SK-N-SH (cell line): ENCODE measurements at regions not wholly inside any gene's neighbourhood (a gene's known extent, or its start where the extent isn't known, plus 50 kb on each side); places are given as distances from the start of the nearest gene placed in this dataset.

Experiments
- CTCF ChIA-PET: fragments of 300-600, 350-600 bp; formaldehyde crosslinking; extraction: SDS; loops from one replicate; lab custom pipeline; 2021; lab: Yijun Ruan, JAX
- POLR2A ChIA-PET: fragments of 350-600 bp; sonication (Branson Sonifier 250); formaldehyde crosslinking; extraction: SDS; loops from one replicate; lab custom pipeline; 2020; ENCODE audit warnings: antibody characterized with exemption, inconsistent platforms; lab: Yijun Ruan, JAX
- DNase-seq: peaks from one replicate; pipeline ENCODE4 v3.0.0; 2012
- H2AFZ ChIP-seq: fragments of 200-600 bp; sonication (generic); 2 replicates; pipeline ENCODE4 v1.8.1; 2016; ENCODE audit warnings: antibody characterized with exemption, mild to moderate bottlenecking, low read depth
- H3F3A ChIP-seq: fragments of 200-600 bp; sonication (generic); replicated peaks from 2 replicates; pipeline ENCODE3; 2016; ENCODE audit warnings: antibody characterized with exemption, mild to moderate bottlenecking; ENCODE audit not compliant: insufficient read depth
- H3K27ac ChIP-seq, 2 experiments: fragments of 200-500 bp in 1 of 2; fragments of 200-600 bp in 1 of 2; sonication (Bioruptor generic) in 1 of 2; sonication (generic), shearing (Covaris generic) in 1 of 2; 2 replicates each; pipeline versions ENCODE4 v1.5.1 to v1.6.1; 2014 to 2016; ENCODE audit warnings: low read depth in 2 of 2, inconsistent platforms in 1 of 2, low read length in 1 of 2, mild to moderate bottlenecking in 1 of 2, mixed read lengths in 1 of 2
- H3K27me3 ChIP-seq: fragments of 200-600 bp; sonication (generic), shearing (Covaris generic); 2 replicates; pipeline ENCODE4 v1.6.1; 2016; ENCODE audit warnings: mixed run types; ENCODE audit not compliant: insufficient read depth
- H3K36me3 ChIP-seq, 2 experiments: fragments of 200-500 bp in 1 of 2; fragments of 200-600 bp in 1 of 2; sonication (Bioruptor generic) in 1 of 2; sonication (generic) in 1 of 2; replicated peaks in 1 of 2; 2 replicates each; pipeline versions ENCODE3 to v1.5.1; 2014 to 2016; ENCODE audit warnings: low read length in 1 of 2, mild to moderate bottlenecking in 1 of 2; ENCODE audit not compliant: insufficient read depth in 2 of 2, control insufficient read depth in 1 of 2
- H3K4me1 ChIP-seq, 2 experiments: fragments of 200-500 bp in 1 of 2; fragments of 200-600 bp in 1 of 2; sonication (Bioruptor generic) in 1 of 2; sonication (generic), shearing (Covaris generic) in 1 of 2; 2 replicates each; pipeline versions ENCODE4 v1.5.1 to v1.6.1; 2014 to 2016; ENCODE audit warnings: low read depth in 1 of 2, low read length in 1 of 2, mixed run types in 1 of 2; ENCODE audit not compliant: insufficient read depth in 2 of 2, control insufficient read depth in 1 of 2
- H3K4me2 ChIP-seq: fragments of 200-600 bp; sonication (generic), shearing (Covaris generic); 2 replicates; pipeline ENCODE4 v1.6.1; 2017; ENCODE audit warnings: mixed run types
- H3K4me3 ChIP-seq, 2 experiments: fragments of 200-500 bp in 1 of 2; fragments of 200-600 bp in 1 of 2; sonication (Bioruptor generic) in 1 of 2; sonication (generic), shearing (Covaris generic) in 1 of 2; 2 replicates each; pipeline versions ENCODE4 v1.5.1 to v1.8.1; 2014 to 2016; ENCODE audit warnings: low read depth in 2 of 2, inconsistent platforms in 1 of 2, low read length in 1 of 2, mild to moderate bottlenecking in 1 of 2, mixed read lengths in 1 of 2, moderate library complexity in 1 of 2
- H3K79me2 ChIP-seq: fragments of 200-600 bp; sonication (generic); 2 replicates; pipeline ENCODE4 v1.8.1; 2017; ENCODE audit warnings: mild to moderate bottlenecking; ENCODE audit not compliant: insufficient read depth
- H3K9ac ChIP-seq: fragments of 200-600 bp; sonication (generic); 2 replicates; pipeline ENCODE4 v1.6.1; 2017; ENCODE audit warnings: mixed run types
- H3K9me2 ChIP-seq: fragments of 200-600 bp; sonication (generic); 2 replicates; pipeline ENCODE4 v1.6.1; 2017; ENCODE audit warnings: mixed run types
- H3K9me3 ChIP-seq: fragments of 200-600 bp; sonication (generic); 2 replicates; pipeline ENCODE4 v1.6.1; 2017; ENCODE audit warnings: mixed run types, mild to moderate bottlenecking, moderate library complexity
- H4K20me1 ChIP-seq: fragments of 200-600 bp; sonication (generic); 2 replicates; pipeline ENCODE4 v1.6.1; 2017; ENCODE audit warnings: mild to moderate bottlenecking, mixed run types; ENCODE audit not compliant: insufficient read depth
- EP300 ChIP-seq, 2 experiments: IDR thresholded peaks; 2 replicates each; pipeline versions ENCODE4 v1.4.0 to v1.6.1; 2012; ENCODE audit warnings: borderline replicate concordance in 1 of 2, low read depth in 1 of 2, low read length in 1 of 2
- MEF2A ChIP-seq: IDR thresholded peaks from 2 replicates; pipeline ENCODE4 v1.4.0; 2012; ENCODE audit warnings: low read depth, borderline replicate concordance
- MXI1 ChIP-seq: IDR thresholded peaks from 2 replicates; pipeline ENCODE4 v1.6.1; 2012; ENCODE audit warnings: mild to moderate bottlenecking, low read depth, low read length, improper control_type of control experiment
- NFIC ChIP-seq: IDR thresholded peaks from 2 replicates; pipeline ENCODE4 v1.4.0; 2012; ENCODE audit warnings: borderline replicate concordance
- NRF1 ChIP-seq: IDR thresholded peaks from 2 replicates; pipeline ENCODE4 v1.6.1; 2012; ENCODE audit warnings: low read depth, mild to moderate bottlenecking, low read length
- POLR2AphosphoS5 ChIP-seq: IDR thresholded peaks from 2 replicates; pipeline ENCODE4 v1.6.1; 2012; ENCODE audit warnings: low read depth, low read length
- RFX5 ChIP-seq: IDR thresholded peaks from 2 replicates; pipeline ENCODE4 v1.6.1; 2012; ENCODE audit warnings: mild to moderate bottlenecking, improper control_type of control experiment, low read length
- RXRA ChIP-seq: IDR thresholded peaks from 2 replicates; pipeline ENCODE4 v1.4.0; 2012; ENCODE audit warnings: low read depth, mild to moderate bottlenecking, borderline replicate concordance
- TCF12 ChIP-seq: IDR thresholded peaks from 2 replicates; pipeline ENCODE4 v1.4.0; 2012
- TEAD4 ChIP-seq: IDR thresholded peaks from 2 replicates; pipeline ENCODE4 v1.4.0; 2012; ENCODE audit warnings: mild to moderate bottlenecking, borderline replicate concordance; ENCODE audit not compliant: insufficient read depth
- YY1 ChIP-seq: IDR thresholded peaks from 2 replicates; pipeline ENCODE4 v1.4.0; 2012; ENCODE audit warnings: low read depth, mild to moderate bottlenecking
- WGBS: methylation state at CpG from one replicate; pipeline ENCODE4 v1.1.6; 2017; ENCODE audit warnings: low lambda C conversion rate; 5-methylcytosine and 5-hydroxymethylcytosine counted together
- TF ChIP-seq, protein P1 (sequence below): fragments of 150-350 bp; IDR thresholded peaks from 2 replicates; pipeline ENCODE4 v1.6.1; 2017; ENCODE audit warnings: antibody characterized with exemption, low read length, low read depth, borderline replicate concordance
- TF ChIP-seq, protein P2 (sequence below): IDR thresholded peaks from 2 replicates; pipeline ENCODE4 v1.6.1; 2012; ENCODE audit warnings: mild to moderate bottlenecking, low read depth, low read length, moderate library complexity
- TF ChIP-seq, protein P3 (sequence below): fragments of 150-350 bp; IDR thresholded peaks from 2 replicates; pipeline ENCODE4 v1.6.1; 2016; ENCODE audit warnings: mild to moderate bottlenecking, low read depth, low read length

DNA sequence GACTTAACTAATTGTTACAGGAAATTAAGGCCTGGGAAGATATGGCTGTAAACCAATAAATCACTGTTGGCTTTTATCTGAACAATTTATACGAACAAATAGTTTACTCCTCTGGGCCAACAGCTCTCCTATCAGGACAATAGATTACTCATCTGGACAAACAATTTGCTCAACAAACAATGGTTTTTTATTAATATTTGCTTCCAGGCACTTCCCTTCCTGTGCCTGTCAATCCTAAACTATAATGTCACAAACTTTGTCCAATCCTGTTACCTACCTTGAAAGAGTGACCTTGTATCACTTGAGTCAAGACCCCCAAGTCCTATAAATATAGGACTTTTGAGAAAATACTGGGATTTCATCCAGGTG is 87.6 kb upstream of the OR9Q1 start:
- Histone ChIP-seq H3K4me3 (no peak overlapping the region), H3F3A (no peaks in the 10 kb centered on the region), H3K9me2 (no peaks in the 10 kb centered on the region), H3K4me1 (no peaks in the 10 kb centered on the region), H3K4me2 (no peak overlapping the region), H3K27ac (no peak overlapping the region), H3K27me3 (peaks cover 4% of the 10 kb centered on the region; the same call in 1 of the 2 replicates), H4K20me1 (no peaks in the 10 kb centered on the region), H2AFZ (no peak overlapping the region), H3K9me3 (no peaks in the 10 kb centered on the region), H3K9ac (no peak overlapping the region), H3K79me2 (no peaks in the 10 kb centered on the region), H3K36me3 (no peaks in the 10 kb centered on the region)
- POLR2A ChIA-PET = no interaction called here
- WGBS = 0% methylated on average over 1 of the region's 1 CpG
- TF ChIP-seq, protein P1, sequence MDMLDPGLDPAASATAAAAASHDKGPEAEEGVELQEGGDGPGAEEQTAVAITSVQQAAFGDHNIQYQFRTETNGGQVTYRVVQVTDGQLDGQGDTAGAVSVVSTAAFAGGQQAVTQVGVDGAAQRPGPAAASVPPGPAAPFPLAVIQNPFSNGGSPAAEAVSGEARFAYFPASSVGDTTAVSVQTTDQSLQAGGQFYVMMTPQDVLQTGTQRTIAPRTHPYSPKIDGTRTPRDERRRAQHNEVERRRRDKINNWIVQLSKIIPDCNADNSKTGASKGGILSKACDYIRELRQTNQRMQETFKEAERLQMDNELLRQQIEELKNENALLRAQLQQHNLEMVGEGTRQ = no peak
- TF ChIP-seq MXI1 (no peak), NFIC (no peak), TCF12 (no peak), RFX5 (no peak), NRF1 (no peak), TEAD4 (no peak)
- DNase-seq = no peak
- CTCF ChIA-PET = no interaction called here

DNA sequence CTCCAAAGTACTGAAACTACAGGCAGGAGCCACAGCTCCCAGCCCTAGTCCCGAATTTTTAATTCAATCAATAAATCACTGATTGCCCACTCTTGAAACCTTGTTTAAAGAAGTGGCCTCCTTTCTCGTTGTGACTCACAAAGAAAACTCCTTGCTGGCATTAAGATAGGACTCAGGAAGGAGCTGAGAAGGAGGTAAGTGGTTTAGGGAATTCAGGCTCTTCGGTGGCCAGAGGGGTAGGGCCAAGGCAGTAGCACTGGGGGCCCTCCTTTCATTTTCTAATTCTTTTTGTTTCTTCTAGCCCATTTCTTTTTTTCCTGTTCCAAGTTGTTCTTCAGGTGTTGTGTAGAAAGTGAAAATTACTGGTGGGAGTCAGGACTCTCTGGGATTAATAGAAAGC is 86.2 kb upstream of the OR9Q1 start:
- Histone ChIP-seq H3K9me3 (no peaks in the 10 kb centered on the region), H3K9ac (no peak overlapping the region), H3K27me3 (peaks cover 10% of the 10 kb centered on the region; the same call in 1 of the 2 replicates), H4K20me1 (no peaks in the 10 kb centered on the region), H3F3A (no peaks in the 10 kb centered on the region), H3K4me2 (no peak overlapping the region), H3K4me3 (no peak overlapping the region), H3K27ac (no peak overlapping the region), H3K4me1 (no peaks in the 10 kb centered on the region), H3K36me3 (no peaks in the 10 kb centered on the region), H3K9me2 (no peaks in the 10 kb centered on the region), H2AFZ (no peak overlapping the region), H3K79me2 (no peaks in the 10 kb centered on the region)
- CTCF ChIA-PET = no interaction called here
- DNase-seq = no peak
- no peak for TF ChIP-seq EP300 (IDR thresholded peaks at IDR 0.05; ENCODE audit: borderline replicate concordance in 1 of 2, low read depth in 1 of 2, low read length in 1 of 2)
- TF ChIP-seq, protein P2, sequence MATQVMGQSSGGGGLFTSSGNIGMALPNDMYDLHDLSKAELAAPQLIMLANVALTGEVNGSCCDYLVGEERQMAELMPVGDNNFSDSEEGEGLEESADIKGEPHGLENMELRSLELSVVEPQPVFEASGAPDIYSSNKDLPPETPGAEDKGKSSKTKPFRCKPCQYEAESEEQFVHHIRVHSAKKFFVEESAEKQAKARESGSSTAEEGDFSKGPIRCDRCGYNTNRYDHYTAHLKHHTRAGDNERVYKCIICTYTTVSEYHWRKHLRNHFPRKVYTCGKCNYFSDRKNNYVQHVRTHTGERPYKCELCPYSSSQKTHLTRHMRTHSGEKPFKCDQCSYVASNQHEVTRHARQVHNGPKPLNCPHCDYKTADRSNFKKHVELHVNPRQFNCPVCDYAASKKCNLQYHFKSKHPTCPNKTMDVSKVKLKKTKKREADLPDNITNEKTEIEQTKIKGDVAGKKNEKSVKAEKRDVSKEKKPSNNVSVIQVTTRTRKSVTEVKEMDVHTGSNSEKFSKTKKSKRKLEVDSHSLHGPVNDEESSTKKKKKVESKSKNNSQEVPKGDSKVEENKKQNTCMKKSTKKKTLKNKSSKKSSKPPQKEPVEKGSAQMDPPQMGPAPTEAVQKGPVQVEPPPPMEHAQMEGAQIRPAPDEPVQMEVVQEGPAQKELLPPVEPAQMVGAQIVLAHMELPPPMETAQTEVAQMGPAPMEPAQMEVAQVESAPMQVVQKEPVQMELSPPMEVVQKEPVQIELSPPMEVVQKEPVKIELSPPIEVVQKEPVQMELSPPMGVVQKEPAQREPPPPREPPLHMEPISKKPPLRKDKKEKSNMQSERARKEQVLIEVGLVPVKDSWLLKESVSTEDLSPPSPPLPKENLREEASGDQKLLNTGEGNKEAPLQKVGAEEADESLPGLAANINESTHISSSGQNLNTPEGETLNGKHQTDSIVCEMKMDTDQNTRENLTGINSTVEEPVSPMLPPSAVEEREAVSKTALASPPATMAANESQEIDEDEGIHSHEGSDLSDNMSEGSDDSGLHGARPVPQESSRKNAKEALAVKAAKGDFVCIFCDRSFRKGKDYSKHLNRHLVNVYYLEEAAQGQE = no peak
- no peak for TF ChIP-seq TEAD4
- TF ChIP-seq, protein P3, sequence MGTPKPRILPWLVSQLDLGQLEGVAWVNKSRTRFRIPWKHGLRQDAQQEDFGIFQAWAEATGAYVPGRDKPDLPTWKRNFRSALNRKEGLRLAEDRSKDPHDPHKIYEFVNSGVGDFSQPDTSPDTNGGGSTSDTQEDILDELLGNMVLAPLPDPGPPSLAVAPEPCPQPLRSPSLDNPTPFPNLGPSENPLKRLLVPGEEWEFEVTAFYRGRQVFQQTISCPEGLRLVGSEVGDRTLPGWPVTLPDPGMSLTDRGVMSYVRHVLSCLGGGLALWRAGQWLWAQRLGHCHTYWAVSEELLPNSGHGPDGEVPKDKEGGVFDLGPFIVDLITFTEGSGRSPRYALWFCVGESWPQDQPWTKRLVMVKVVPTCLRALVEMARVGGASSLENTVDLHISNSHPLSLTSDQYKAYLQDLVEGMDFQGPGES = no peak
- no peak for TF ChIP-seq MXI1
- no peak for TF ChIP-seq YY1
- no peak for TF ChIP-seq POLR2AphosphoS5
- TF ChIP-seq RXRA = no peak
- no peak for TF ChIP-seq MEF2A
- TF ChIP-seq, protein P1 = no peak
- POLR2A ChIA-PET = no interaction called here
- 5% methylated on average over 3 of the region's 3 CpGs for whole genome bisulfite sequencing
